ENCODE measurements at regions not wholly inside any gene's neighbourhood (a gene's known extent, or its start where the extent isn't known, plus 50 kb on each side); places are given as distances from the start of the nearest gene placed in this dataset.
A peak's percentile ranks its signal among the peaks of the same experiment; 100 is the strongest.
"Not testable (repeated sequence)": the region's sequence is repeated elsewhere in the genome, so short reads cannot be mapped to it uniquely, and the experiment has no call there.

DNA sequence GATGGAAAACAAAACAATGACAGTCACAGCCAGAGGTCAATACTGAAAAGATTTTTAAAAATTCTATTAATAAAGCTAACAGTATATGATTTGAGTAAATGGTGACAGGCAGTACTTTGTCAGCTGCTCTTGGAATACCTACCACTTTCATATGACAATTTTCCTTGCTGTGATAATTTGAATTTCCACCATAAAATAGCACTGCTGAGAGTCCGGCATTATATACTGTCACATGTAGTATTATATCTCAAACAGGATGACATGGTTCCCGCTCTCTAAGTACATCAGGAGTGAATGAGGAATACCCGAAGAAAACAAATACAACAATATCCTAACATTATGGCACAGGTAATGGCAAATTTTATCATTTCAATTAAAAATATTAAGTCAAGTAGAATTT lies 146.8 kb upstream of the TMPRSS15 start:
- DNase-seq (ENCODE audit: low read depth, low spot score): no peak

DNA sequence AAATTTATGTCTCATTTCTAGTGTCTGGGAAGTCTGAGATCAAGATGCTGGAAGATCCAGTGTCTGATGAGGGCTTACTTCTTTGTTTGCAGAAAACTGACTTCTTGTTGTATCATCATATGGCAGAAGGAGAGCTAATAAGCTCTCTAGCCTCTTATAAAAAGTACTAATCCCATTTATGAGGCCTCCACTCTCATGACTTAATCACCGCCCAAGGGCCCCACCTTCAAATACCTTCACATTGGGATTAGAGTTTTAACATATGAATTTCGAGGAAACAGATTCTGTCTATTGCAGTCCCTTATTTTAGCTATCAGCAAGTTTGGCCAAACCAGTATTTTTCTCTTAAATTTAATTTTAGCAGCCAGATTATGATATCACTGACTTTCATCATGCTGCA lies 150.2 kb upstream of the TMPRSS15 start:
- DNase-seq (ENCODE audit: low read depth, low spot score): no peak

DNA sequence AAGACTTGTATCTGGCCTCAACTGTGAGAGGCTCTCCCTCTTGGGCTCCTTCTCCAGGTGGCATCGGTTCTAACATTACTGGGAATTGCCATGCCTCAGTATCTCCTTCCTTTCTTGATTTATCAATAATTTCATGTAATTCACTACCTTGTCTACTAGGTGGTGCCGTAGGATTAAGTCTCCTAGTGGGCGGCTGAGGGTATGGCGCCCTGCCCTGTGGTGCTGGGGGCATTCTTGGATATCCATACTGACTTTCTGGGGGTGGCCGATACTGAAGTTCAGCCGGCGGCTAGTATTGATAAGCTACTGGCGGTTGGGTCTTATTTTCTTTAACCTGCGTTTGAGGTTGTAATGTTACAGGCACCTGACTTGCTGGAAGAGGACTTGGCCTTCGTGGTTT lies 164.2 kb upstream of the TMPRSS15 start:
- not testable (repeated sequence) for DNase-seq (ENCODE audit: low read depth, low spot score)

DNA sequence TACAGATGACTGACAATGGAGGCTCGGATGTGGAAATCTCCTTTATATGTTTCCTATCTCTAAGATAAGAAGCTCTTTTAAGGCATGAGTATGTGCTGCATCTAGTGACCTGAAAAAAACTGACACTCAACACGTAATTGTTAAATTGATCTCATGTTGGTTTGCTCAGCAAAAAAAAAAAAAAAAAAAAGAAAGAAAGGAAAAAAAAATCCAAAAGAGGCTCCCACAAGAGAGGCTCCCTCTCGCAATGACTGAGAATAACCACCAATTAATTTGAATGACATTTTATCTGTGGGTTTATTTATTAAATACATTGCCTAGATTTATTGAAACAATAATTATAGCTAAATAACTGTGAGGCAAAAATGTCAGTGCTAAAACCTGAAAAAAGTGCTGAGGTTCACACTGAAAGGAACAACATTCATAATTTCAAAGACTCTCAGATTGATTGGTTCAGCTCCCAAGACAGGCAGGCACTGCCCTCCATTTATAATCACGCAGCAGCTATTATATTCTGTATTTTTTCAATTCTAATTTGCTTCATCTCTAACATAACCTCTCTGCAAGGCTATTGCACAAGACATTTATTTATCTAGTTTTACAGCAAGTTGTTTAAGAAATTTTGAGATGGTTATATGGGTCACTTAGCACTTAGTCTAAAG lies 184.5 kb upstream of the TMPRSS15 start:
- no peak for DNase-seq (ENCODE audit: low read depth, low spot score)

DNA sequence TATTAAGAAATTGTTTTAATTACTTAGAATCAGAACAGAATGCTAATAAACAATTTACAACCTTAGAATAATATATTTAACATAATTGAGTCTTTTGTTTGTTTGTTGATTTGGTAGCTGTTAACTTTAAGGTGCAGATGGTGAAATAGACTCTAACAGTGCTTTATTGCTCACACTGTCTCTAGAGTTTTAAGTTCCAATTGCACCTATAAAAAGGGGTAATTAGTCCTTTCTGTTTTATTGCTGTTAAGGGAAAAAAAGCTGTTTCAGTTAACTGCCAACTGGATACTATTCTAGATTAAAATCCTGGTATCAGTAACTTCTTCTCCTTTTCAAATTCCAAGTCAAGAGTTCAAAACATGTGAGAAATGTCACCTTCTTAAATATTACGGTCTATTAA lies 197.6 kb upstream of the TMPRSS15 start:
- DNase-seq (ENCODE audit: low read depth, low spot score): no peak

DNA sequence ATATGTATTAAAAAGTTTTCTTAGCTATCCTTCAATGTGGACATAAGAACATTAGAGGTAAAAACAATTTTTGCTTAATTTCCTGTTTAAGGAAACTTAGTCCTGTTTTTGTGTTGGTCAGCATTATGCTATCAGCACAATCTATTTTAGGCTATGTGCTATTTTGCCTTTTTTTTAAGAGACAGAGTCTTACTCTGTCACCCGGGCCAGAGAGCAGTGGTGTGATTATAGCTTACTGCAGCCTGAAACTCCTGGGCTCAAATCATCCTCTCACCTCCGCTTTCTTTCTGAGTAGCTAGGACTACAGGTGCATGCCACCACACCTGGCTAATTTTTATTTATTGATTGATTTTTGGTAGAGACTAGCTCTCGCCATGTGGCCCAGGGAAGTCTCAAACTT lies 199.1 kb upstream of the TMPRSS15 start:
- DNase-seq (ENCODE audit: low read depth, low spot score): no peak

DNA sequence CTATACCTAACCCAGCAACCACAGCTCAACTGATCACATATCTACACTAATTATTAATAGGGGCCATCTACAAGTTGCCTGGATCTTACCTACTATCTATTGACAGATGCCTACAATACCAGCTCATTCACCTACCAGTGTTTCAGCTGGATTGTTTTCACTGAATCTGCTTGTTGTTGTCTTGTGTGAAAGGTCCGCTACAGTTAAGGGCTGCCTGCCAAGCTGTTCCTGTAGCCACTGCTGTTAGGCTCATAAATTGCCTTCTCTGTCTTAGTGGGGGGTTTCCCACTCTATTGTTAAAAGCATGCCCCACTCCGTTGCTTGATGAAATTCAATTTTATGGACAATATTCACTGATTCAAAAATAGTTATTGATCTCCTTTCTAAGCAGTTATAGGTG lies 199.7 kb upstream of the TMPRSS15 start:
- no peak for DNase-seq (ENCODE audit: low read depth, low spot score)

DNA sequence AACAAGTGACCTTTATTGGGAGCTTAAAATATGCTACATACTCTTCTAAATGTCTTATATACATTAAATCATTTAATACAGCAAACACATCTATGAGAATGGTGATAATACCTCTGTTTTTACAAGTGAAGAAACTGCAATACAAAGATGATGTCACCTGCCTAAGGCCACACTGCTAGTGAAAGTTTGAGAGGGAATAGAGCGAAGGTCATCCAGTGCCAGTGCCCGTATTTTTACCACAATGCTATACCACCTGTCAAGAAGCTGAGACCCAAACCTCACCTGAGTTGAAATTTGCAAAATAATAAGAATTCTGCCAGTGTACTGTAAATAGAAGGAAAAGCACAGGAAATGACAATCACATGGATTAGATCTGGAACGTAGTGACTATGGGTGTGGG lies 200.4 kb upstream of the TMPRSS15 start:
- no peak for DNase-seq (ENCODE audit: low read depth, low spot score)

DNA sequence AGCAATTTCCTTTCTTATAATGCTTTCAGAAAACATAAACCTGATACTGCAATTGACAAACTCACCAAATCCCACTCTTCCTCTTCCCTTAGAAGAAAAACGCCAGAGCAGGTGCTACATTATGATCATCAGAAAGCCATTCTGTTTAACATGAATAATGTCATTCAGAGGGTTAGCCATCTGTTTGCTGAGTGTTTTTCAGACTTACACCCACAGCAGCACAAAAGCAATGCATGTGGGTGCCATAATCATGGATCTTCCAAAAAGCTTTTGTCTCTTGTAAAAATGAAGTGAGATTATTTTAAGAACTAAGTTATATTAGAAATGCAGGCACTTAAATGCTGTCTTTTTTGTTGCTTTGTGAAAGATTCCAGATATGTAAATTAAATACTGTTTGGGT lies 204.6 kb upstream of the TMPRSS15 start:
- no peak for DNase-seq (ENCODE audit: low read depth, low spot score)

DNA sequence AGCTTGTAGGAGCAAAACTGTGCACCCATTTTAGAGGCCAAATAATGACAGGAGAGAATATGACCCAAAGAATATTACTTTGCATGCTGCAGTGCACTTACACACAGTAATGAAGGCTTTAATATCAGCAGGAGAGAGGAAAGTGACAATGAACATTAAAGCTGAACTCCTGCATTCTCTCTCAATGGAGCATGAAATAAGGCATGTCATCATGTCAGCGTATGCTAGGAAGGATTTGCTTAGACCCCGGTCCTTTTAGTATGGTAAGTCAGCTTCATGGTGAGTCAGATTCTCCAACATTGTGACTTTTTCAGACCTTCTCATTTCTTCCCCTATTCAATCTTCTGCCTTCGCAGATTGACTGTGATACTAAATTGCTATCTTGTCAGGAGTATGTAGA lies 210.7 kb upstream of the TMPRSS15 start:
- no peak for DNase-seq (ENCODE audit: low read depth, low spot score)

DNA sequence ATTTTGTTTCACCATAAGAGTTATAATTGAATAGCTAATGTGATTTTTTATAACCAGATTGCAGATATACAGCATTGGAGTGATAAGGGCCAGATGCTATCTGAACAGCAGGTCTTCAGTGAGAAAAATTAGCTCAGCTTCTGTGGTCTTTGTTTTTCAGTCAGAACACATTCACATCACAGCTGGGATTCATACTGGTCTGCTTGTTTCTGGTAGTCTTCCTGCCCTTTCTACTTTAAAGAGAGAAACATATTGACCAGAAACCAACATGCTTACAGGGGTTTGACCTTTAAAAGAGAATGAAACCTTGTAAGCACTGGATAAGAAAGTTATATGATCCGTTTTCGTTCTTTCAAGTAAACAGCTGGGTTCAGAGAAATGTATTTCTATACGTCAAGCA lies 213.7 kb upstream of the TMPRSS15 start:
- no peak for DNase-seq (ENCODE audit: low read depth, low spot score)

DNA sequence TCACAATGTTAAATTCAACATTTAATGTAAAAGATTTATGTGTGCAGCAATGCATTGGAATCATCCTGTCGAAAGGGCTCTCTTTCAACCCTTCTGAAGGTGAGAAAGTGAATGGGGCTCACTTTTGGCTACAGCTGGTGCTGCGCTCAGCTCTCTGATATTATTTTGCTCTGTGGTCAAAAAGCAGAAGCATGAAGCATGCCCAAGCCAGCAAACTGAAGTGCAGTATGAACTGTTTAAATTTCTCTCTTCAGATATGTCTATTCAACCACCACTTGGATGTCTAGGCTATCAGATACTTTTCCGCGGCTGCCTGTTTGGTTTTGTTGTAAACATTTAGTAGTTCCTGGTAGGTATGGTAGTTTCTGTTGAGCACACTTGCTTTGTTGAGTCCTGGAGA lies 216.9 kb upstream of the TMPRSS15 start:
- DNase-seq (ENCODE audit: low read depth, low spot score): no peak

DNA sequence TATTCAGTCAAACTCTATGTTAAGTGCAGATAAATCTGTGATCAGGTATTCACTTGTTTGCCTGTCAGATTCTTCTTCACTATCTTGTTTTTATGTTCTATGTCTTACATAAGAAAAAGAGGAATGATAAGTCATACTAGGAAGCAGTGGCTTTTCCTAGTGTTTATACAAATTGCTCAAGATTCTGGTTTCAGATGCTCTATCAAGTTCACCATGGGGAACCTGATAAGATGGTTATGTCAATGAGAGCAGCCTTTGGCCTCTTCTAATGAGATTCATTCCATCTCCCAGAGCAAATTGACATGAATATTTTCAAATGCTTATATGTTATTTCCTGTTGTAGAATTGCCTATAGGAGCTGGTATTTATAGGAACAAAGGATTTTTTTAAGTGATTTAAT lies 218.8 kb upstream of the TMPRSS15 start:
- DNase-seq (ENCODE audit: low read depth, low spot score): no peak

DNA sequence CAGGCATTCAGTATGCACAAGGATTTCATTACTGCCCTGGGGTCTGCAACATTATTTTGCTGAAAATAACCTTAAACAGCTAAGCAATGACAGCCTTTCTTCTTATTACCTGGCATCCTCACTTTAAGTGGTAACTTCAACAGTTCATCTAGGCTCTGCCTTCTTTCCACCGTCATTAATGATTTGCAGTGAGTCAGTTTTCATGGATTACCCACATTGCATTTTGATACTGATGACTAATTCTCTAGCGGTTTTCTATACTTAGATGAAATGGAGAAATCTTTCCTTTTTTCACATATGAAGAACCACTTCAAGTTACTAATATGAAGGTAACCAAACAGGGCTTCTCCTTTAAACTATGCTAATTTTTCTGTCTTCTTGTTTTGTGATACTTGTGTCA lies 226.9 kb upstream of the TMPRSS15 start:
- DNase-seq (ENCODE audit: low read depth, low spot score): no peak

DNA sequence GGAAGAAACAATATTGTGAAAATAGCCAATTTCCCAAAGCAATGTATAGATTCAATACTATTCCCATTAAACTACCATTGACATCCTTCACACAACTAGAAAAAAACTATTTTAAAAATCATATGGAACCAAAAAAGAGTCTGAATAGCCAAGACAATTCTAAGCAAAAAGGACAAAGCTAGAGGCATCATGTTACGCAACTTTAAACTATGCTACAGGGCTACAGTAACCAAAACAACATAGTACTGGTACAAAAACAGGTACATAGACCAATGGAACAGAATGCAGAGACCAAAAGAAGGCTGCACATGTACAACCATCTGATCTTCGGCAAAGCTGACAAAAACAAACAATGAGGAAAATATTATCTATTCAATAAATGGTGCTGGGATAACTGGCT lies 233.3 kb upstream of the TMPRSS15 start:
- no peak for DNase-seq (ENCODE audit: low read depth, low spot score)

DNA sequence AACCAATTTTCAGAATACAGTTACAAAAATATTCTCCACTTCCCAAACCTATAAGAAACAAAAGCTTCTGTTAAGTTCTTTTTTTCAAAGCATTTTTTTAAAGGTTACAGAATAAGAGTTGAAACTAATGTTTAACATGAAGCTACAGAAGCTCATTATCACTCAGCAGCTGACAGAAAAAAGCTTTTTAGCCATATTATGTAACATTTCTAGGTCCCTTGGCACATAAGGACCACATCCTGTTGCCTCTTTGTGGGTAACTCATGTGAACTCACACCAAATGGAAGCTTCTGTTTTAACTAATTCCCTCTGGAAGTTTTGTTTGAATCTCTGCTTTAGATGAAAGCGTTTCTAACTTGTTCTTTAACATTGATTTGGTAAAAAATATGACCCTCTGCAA lies 242.5 kb upstream of the TMPRSS15 start:
- no peak for DNase-seq (ENCODE audit: low read depth, low spot score)

DNA sequence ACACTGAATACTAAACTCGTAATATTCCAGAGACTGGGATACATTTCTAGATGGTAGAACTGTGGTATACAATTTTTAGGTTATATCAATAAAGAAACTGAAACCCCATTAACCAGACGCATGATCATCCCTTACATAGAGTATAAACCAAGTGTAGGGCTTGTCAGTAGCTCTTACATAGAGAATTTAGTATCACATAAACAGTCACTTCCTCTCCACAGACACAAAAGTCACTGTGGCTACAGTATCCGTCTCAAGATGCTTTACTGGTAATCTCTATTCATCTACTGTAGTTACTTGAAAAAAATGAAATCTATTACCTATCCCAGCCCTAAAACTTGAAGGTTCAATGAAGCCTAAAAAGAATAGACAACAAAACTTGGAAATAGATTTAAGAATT lies 252.3 kb upstream of the TMPRSS15 start:
- DNase-seq (ENCODE audit: low read depth, low spot score): no peak

DNA sequence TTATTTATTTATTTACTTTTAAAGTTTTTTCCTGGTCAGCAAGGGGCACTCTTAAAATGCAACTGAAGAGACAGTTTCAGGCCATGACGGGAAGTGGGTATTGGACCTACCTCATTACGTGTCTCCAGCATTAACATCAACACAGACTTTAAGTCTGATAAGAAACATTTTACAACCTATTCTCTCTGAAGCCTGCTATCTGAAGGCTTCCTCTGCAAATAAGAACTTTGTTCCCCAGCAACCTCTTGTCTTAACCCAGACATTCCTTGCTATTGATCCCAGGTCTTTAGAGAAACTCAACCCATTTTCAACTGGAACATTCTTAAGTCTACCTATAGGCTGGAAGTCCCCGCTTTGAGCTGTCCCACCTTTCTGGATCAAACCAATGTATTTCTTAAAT lies 258.3 kb upstream of the TMPRSS15 start:
- DNase-seq (ENCODE audit: low read depth, low spot score): no peak

DNA sequence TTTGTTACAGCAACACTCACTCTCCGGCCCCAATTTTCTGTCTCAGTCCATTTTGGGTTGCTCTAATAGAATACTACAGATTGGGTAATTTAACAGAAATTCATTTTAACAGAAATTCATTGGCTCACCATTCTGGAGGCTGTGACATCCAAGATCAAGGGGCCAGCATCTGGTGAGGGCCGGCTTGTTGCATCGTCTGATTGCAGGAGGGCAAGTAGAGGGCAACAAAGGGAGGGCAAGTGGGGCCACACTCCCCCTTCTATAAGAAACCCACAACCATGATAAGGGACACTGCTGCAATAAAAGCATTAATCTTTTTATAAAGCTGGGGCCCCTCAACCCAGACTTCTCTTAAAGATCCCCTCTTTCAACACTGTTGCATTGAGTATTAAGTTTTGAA lies 260.1 kb upstream of the TMPRSS15 start:
- no peak for DNase-seq (ENCODE audit: low read depth, low spot score)

DNA sequence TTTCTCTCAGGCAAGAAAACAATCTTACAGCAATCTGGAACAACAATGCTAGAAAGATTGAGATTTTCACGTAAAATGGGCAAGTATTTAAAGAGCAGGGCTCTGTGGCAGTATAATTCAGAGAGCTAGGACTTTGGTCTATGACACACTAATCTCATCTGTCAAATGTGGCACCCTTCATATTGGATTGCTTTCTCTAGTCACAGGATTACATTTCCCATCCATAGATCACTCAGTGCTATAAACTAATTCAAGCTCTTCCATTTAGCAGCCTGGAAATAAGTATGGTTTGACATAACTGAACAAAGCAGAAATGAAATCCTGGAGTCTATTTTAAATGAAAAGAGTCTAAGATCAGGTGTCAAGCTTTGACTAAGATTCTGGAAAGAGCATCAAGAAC lies 263.1 kb upstream of the TMPRSS15 start:
- DNase-seq (ENCODE audit: low read depth, low spot score): no peak

DNA sequence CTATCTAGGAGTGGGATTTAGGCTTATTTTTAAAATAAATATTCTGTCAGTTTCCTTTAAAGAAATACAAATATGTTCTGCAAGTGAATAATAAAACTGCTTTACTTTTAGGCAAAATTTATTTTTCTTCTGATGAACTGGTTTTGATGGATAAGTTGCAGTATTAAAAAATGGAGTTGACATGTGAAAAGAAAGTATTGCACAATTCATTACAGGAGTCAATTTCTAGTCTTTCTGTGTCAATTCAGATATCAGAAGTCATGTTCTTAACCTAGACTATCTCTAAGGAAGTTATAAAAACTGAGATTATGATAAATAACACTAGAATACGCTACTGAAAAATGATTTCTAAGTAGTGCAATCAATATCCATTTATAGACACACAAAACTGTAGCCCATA lies 270.2 kb upstream of the TMPRSS15 start:
- no peak for DNase-seq (ENCODE audit: low read depth, low spot score)

DNA sequence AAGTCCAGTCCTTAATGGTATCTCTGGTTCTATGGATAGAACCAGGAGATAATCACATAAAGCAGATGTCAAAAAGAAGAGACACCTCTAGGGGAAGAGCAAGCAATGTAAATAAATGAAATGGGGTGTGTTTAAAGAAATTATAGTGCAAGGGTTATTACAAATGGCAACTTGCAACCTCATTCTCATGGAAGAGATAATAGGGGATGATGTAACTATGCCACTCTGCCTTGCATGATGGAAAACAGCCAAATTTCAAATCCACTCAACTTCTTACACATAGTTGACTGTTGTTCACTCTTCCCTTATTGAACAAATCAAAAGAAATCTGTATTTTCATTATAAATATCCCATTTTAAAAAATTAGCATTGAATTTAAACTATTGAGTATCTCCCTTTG lies 274.0 kb upstream of the TMPRSS15 start:
- DNase-seq (ENCODE audit: low read depth, low spot score): no peak

DNA sequence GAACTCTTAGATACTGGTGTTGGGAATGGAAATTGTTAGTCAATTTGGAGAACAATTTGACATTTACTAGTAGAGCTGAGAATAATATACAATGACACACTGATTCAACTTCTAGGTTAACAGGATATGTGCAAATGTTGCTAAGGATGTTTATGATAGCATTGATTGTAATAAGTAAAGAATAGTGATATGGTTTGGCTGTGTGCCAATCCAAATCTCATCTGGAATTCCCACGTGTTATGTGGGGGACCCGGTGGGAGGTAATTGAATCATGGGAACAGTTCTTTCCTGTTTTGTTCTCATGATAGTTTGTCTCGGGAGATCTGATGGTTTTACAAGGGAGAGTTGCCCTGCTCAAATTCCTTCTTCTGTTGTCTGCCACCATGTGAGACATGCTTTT lies 302.4 kb upstream of the TMPRSS15 start:
- peak; percentile 53 for DNase-seq (ENCODE audit: low read depth, low spot score)

DNA sequence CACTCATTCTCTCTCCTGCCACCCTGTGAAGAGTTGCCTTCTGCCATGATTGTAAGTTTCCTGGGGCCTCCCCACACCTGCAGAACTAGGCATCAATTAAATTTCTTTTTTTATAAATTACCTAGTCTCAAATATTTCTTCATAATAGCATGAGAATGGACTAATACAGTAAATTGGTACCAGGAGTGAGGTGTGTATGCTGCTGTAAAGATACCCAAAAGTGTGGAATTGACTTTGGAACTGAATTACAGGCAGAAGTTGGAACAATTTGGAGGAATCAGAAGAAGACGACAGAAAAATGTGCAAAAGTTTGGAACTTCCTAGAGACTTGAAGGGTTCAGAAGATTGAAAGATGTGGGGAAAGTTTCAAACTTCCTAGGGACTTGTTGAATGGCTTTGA lies 308.1 kb upstream of the TMPRSS15 start:
- DNase-seq (ENCODE audit: low read depth, low spot score): no peak
